HG02970 (cell line): ENCODE measurements at regions not wholly inside any gene's neighbourhood (a gene's known extent, or its start where the extent isn't known, plus 50 kb on each side); places are given as distances from the start of the nearest gene placed in this dataset.

Experiments
- ATAC-seq: cut with Tn5 transposase; IDR thresholded peaks from one replicate; pipeline ENCODE4 v1.9.1; 2021; ENCODE audit warnings: mild to moderate bottlenecking, moderate library complexity, moderate number of reproducible peaks; ENCODE audit not compliant: unreplicated experiment, low FRiP score

GRCh38 chr19:28948026-28948425, 264.9 kb downstream of the UQCRFS1 start:
- ATAC-seq = no peak

DNA sequence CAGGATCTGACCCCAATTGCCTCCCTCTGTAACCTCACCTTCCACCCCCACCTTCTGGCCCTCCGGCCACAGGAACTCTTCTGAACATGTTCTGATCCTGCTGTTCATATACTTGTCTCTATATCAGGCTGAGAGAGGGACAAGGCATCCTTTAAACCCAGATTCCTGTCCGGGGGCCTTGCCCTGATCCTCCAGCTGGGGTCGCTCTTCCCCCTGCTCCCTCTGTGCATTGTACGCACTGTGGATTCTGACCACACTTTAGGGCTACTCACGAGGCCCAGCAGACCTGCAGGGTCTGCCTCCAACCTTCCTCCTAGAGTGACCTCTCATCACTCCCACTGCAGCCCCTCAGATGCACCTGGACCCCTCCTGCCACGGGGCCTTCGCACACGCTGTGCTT, 269.3 kb downstream of the UQCRFS1 start:
- ATAC-seq = no peak

DNA sequence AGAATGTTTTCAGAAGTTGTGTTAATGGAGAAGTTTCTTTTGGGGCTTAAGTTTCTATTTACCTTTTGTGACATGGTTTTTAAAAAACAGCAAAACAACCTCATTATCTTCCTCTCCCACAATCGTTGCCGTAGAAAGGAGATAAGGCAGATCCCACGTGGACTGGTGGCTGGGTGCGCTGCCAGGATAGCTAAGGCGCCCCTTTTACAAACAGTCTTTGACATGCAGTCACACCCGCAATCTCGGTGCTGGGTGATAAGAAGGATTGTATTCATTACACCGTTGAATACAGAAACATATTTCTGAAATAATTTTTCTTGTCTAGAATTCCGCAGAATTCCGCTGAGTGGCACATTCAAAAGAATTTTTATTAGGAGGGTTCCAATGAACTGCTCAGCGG, 271.1 kb downstream of the UQCRFS1 start:
- no peak for ATAC-seq

DNA sequence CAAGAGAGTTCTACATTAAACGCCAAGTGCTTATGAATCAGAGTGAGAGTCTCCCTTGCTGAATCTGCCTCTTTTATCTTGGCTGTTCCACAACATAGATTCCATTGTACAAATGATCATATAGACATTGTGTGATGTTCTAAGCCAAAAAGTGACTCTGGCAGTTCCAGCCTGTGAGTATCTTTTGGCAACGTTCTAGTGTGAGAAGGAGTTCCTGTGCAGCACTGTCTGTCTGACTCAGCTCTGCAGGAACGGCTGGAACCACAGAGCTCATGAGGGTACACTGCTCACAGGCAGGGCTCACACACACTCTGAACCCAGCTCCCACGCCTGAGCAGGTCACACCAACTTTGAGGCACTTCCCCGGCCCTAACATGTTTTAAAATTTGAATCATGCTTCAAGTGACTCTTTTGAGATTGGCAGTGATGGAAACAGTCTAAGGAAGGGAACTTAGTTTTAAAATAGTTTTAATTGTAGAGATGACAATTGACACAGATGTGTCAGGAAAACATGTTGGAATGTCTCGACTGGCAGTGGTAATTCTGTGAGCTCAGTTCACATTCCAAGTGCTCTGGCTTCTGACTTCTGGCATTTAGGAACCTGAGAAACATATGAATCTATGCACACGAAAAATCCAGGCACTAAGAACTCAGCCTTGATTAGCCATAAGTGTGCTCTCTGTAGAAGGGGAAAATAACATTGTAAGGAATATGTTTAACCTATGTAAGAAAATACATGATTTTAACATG, 272.0 kb downstream of the UQCRFS1 start:
- ATAC-seq = no peak

GRCh38 chr19:28939236-28939635, 273.7 kb downstream of the UQCRFS1 start:
- no peak for ATAC-seq

DNA sequence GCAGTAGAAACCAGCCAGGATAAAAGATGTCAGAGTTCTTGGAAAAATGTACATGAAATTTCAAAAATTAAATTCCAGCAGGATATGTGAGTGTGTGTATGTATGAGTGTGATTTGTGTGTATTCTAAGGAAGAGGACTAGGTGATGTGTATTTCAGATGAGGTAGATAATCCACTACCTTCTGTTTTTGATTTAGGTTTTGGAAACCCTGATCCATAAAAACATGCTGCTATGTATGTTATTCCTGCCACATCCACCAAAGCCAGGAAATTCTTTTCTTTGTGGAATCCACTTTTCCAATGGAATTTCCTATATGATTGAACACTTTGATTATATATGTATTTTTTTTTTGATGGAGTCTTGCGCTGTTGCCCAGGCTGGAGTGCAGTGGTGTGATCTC, 276.9 kb downstream of the UQCRFS1 start:
- ATAC-seq = no peak

- no peak for ATAC-seq
Measured at GRCh38 chr19:28934631-28935030, 278.3 kb downstream of the UQCRFS1 start.

DNA sequence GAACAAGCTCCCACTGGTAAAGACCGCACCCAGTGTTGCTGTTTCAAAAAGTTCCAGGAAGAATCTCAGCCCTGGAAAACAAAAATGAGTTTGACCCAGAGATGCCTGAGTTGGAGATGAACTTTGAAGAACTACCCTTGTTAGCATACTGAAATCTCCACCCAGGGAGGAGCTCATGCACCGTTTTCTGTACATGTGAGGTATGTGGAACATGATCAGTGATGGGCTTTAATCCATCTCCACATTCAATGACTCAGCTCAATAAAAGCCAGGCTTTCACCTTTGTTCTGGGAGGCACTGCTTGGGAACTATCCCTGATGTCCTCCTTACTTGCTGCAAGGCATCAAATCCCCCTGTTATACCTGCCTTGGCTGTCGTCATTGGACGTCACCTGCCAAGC, 279.9 kb downstream of the UQCRFS1 start:
- ATAC-seq = no peak

DNA sequence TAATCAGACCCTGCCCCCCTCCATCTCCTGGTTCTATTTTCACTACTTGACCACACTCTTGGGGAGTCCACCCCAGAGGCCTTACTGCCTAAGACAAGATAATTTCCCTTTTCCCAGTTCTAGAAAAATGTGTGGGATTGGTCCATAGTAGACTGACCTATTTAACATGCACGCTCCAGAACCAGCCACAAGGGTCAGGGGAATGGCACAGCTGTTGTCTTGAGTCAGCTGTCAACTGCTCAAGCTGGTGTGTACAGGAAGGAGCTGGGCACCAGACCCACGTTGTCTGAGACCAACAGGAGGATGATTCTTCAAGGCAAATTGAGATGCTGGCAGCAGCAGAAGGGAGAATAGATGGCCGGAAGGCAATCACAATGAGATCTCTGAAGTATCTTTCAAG, 280.5 kb downstream of the UQCRFS1 start:
- no peak for ATAC-seq

- no peak for ATAC-seq
Measured at GRCh38 chr19:28929006-28929405, 283.9 kb downstream of the UQCRFS1 start.

GRCh38 chr19:28927456-28927855, 285.5 kb downstream of the UQCRFS1 start:
- no peak for ATAC-seq

DNA sequence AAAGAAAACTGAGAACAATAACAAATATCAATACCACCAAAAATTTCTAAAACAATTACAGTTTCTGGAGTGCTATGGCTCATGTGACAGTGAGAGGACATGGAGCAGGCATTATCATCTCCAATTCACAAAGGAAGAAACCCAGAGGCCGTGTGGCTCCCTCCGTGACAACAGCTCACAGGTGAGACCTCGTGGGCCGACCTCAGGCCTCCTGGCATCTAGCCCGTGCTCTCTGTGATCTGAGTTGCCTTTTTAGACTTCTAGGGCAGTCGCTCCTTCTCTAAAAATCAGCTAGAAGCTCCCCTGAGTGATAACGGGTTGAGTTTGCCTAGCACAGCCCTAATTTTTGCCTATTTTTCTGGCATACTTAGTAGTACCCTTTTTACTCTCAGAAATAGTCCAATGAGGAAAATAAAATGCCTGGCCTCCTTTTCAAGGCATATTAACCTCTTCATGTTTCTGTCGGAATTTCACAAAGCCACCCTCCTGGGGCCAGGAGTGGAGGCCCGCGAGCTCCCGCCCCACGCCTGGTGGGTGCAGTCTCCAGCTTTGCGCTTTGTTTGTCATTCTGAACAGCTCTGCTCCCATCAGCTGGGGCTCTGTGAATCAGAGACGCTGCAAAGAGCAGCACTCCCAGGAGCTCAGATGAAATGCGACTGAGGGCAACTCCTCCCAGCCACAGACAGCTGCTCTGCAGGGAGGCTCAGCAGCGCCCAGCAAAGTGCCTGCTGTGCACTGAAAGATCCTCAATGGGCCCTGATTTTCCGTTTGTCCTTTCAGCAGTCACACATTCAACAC, 292.5 kb downstream of the UQCRFS1 start:
- ATAC-seq = no peak

DNA sequence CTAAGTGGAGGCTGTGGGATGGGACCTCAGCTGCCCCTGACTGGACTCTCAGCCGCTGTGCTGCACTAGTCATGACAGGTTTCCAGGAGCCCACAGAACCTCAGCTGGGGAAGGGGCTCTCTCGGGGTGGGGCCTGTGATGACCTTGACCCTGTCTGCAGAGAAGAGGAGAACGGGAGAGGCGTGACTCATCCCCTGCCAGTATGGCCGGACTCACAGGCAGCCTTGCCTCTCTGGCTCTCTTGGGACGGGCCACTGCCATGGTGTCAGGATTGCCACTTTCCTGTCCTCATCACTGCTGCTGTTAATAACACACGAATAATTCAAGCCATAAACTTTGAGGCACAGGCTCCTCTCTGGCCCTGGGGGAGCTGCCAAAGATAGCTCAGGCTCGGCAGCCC, 295.3 kb downstream of the UQCRFS1 start:
- no peak for ATAC-seq

DNA sequence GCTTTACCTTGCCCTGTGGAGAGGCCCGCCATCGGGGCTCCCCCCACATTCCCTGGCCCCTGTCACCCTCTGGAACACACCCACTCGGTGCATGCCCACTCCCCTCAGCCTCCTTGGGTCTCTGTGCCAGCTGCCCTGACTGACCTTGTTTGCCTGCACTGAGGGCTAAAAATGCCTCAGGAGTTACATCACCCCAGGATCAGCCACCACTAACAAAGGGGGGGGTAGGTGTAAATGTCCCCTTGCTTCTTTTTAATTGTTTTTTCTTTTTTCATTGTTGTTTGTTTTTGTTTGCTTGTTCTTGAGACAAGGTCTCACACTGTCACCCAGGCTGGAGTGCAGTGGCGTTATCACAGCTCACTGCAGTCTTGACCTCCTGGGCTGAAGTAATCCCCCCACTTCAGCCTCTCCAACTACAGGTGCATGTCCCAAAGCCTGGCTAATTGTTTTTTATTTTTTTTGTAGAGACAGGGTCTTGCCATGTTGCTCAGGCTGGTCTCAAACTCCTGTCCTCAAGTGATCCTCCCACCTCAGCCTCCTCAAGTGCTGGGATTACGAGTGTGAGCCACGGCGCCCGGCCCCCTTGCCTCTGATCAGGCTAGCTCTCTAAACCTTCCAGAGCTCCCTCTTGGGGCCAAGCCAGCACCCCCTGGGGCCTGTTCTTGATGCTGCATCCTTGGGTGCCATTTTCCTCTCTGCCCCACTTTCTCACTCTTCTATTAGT, 297.1 kb downstream of the UQCRFS1 start:
- ATAC-seq = no peak

DNA sequence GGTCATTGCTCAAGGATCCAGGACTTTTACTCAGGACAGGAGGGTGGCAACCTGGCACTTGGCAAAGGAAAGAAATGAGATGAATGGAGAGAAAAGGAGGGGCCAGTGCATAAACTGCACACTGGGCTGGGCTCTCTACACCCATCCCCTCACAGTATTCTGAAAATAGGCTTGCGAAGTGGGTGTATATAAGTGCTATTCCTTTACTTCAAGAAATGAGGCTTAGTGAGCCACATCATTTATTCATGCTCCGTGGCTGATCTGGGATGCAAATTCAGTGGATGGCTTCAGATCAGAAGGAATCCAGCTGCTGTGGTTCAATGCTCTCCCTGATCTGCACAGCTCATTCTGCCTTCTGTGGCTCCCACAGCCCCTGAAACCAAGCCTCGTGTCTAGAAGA, 297.7 kb downstream of the UQCRFS1 start:
- no peak for ATAC-seq

- ATAC-seq = no peak
Measured at GRCh38 chr19:28914173-28914572, 298.8 kb downstream of the UQCRFS1 start.

GRCh38 chr19:28913626-28914025, 299.3 kb downstream of the UQCRFS1 start:
- ATAC-seq = no peak

DNA sequence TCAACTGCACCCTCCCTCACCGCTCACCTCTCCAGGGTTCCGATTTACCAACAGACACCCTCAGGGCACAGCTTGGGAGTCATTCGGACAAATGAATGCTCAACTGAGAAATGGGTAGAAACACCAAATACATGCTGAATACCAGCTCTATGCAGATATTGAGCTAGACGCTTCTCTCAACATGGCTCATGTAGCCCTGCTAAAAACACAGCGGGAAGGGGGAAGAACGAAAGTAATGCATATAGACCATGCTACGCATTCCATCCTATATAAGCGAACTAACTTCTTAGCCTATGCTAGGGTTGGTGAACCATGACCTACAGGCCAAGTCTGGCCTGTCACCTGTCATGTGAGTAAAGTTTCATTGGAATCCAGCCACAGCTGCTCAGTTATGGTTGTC, 304.0 kb downstream of the UQCRFS1 start:
- no peak for ATAC-seq

DNA sequence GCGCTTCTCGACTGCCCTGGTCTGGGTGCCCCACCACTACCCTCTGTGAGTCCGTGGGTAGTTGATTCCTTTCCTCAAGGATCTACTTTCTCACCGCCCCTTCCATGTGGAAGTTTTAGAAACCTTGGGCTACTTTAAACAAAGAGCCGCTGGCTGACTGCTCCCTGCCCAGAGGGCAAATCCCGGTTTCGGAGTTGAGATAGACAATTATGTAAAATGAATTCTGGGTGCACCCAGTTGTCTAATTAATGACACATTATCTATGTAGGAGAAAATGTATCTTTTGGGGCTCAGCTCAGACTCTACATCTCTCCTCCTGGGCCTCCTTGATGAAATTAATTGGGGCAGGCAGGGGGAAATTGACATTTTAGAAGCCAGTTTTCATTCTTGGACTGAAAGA, 305.4 kb downstream of the UQCRFS1 start:
- no peak for ATAC-seq

DNA sequence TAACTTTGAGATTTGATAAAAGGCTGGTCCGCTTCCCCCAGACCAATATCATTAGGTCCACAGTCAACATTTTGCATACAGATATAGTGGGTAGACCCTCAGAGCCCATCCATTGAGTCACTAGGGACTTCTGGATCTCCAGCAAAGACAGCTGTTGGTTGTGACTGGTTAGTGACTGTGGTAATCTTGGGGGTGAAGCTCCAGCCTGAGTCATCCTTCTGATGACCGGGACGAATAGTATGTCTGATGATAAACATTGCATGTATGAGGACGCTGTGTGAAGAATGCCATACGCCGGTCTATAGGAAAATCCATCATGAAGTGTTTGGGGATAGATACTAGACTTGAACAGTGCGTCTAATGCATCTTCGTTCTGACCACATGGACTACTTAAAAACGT, 307.0 kb downstream of the UQCRFS1 start:
- ATAC-seq = no peak

DNA sequence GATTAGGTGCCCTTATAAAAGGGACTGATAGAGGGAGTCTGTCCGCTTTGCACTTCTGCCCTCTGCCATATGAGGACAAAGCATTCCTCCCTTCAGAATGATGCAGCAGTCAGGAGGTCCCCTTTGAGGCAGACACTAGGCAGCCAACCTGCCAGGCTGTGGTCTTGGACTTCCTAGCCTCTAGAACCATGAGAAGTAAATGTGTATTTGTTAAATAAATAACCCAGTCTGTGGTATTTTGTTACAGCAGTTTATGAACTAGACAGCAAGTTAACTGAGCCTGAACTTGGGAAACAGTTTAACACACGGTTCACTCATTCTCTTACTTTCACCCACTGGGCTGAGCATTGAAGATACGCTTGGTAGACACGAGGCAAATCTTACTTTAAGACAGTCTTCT, 313.2 kb downstream of the UQCRFS1 start:
- ATAC-seq = no peak
